HCT116 (cell line): ENCODE measurements at regions not wholly inside any gene's neighbourhood (a gene's known extent, or its start where the extent isn't known, plus 50 kb on each side); places are given as distances from the start of the nearest gene placed in this dataset.

ENCODE experiments used
- ATAC-seq: fragments of 200-7000 bp; cut with Tn5 transposase; 2 replicates; pipeline ENCODE4 v1.9.1; 2020; ENCODE audit warnings: mild to moderate bottlenecking, moderate library complexity
- BruUV-seq: library from RNA; stranded (reverse); fragments of 400-500 nt; replicated peaks from 2 replicates; lab custom pipeline; 2021; lab: Mats Ljungman, UMichigan
- CTCF ChIA-PET: fragments of 300-600 bp; sonication (Branson Sonifier 250); formaldehyde crosslinking; loops from one replicate; lab custom pipeline; 2021; ENCODE audit warnings: antibody characterized with exemption; lab: Charles Lee
- POLR2A ChIA-PET: fragments of 300-600, 350-600 bp; sonication (Branson Sonifier 250); formaldehyde crosslinking; loops from one replicate; lab custom pipeline; 2021; ENCODE audit warnings: antibody characterized with exemption; lab: Charles Lee
- RAD21 ChIA-PET, 2 experiments: fragments of 300-600 bp; sonication (Branson Sonifier 250); formaldehyde crosslinking; loops; one replicate each; lab custom pipeline; 2023; ENCODE audit warnings: low total read pairs in 2 of 2; ENCODE audit not compliant: uncharacterized antibody in 2 of 2, unreplicated experiment in 2 of 2, low non-redundant PET in 1 of 2; lab: Charles Lee
- DNase-seq: peaks from one replicate; pipeline ENCODE4 v3.0.0-alpha.2; 2010; ENCODE audit warnings: low read depth, low spot score
- H2AFZ ChIP-seq: fragments of 200-600 bp; shearing (Covaris generic), sonication (generic); 2 replicates; pipeline ENCODE4 v1.6.1; 2017; ENCODE audit warnings: low read depth, mixed run types, mixed read lengths, antibody characterized with exemption, low read length; ENCODE audit not compliant: poor library complexity, severe bottlenecking
- H3K27ac ChIP-seq: 2 replicates; pipeline ENCODE4 v1.5.1; 2012; ENCODE audit warnings: low read depth, low read length
- H3K27me3 ChIP-seq: fragments of 200-600 bp; sonication (generic); 2 replicates; pipeline ENCODE4 v1.6.1; 2016; ENCODE audit warnings: mixed run types, low read length, mixed read lengths; ENCODE audit not compliant: insufficient read depth
- H3K36me3 ChIP-seq, 2 experiments: fragments of 200-500 bp in 1 of 2; fragments of 200-600 bp in 1 of 2; sonication (Bioruptor generic) in 1 of 2; sonication (generic) in 1 of 2; 2 replicates each; pipeline versions ENCODE4 v1.5.1 to v1.6.1; 2014 to 2016; ENCODE audit warnings: low read length in 2 of 2, inconsistent platforms in 1 of 2, mixed read lengths in 1 of 2, mixed run types in 1 of 2; ENCODE audit not compliant: insufficient read depth in 2 of 2, control insufficient read depth in 1 of 2
- H3K4me1 ChIP-seq, 2 experiments: fragments of 200-600 bp in 1 of 2; sonication (generic) in 1 of 2; 2 replicates each; pipeline versions ENCODE4 v1.5.1 to v1.6.1; 2012 to 2017; ENCODE audit warnings: low read length in 2 of 2, inconsistent platforms in 1 of 2, mild to moderate bottlenecking in 1 of 2, mixed read lengths in 1 of 2, mixed run types in 1 of 2, moderate library complexity in 1 of 2; ENCODE audit not compliant: insufficient read depth in 2 of 2, control insufficient read depth in 1 of 2
- H3K4me2 ChIP-seq: fragments of 200-600 bp; sonication (generic); 2 replicates; pipeline ENCODE4 v1.6.1; 2017; ENCODE audit warnings: mixed run types, low read length, mixed read lengths
- H3K4me3 ChIP-seq, 2 experiments: fragments of 200-600 bp in 1 of 2; sonication (generic) in 1 of 2; replicated peaks in 1 of 2; 2 replicates each; pipeline ENCODE4 v1.5.1; 2011 to 2016; ENCODE audit warnings: low read length in 2 of 2, control low read depth in 1 of 2, low read depth in 1 of 2, mild to moderate bottlenecking in 1 of 2, mixed read lengths in 1 of 2, mixed run types in 1 of 2
- H3K79me2 ChIP-seq: fragments of 200-600 bp; sonication (generic); 2 replicates; pipeline ENCODE4 v1.6.1; 2017; ENCODE audit warnings: mild to moderate bottlenecking, mixed run types, low read length, moderate library complexity, mixed read lengths; ENCODE audit not compliant: insufficient read depth
- H3K9ac ChIP-seq: fragments of 200-600 bp; sonication (generic); 2 replicates; pipeline ENCODE4 v1.6.1; 2016; ENCODE audit warnings: low read length, mixed read lengths
- H3K9me2 ChIP-seq: fragments of 200-600 bp; sonication (generic), shearing (Covaris generic); 2 replicates; pipeline ENCODE4 v1.6.1; 2017; ENCODE audit warnings: mixed run types, mild to moderate bottlenecking, moderate library complexity; ENCODE audit not compliant: insufficient read depth
- H3K9me3 ChIP-seq, 2 experiments: fragments of 200-500 bp in 1 of 2; fragments of 200-600 bp in 1 of 2; sonication (Bioruptor generic) in 1 of 2; sonication (generic) in 1 of 2; 2 replicates each; pipeline ENCODE4 v1.6.1; 2014 to 2017; ENCODE audit warnings: low read length in 2 of 2, mixed read lengths in 2 of 2, inconsistent platforms in 1 of 2, low read depth in 1 of 2, mild to moderate bottlenecking in 1 of 2, mixed run types in 1 of 2, moderate library complexity in 1 of 2; ENCODE audit not compliant: control insufficient read depth in 1 of 2, insufficient read depth in 1 of 2
- H4K20me1 ChIP-seq: fragments of 200-600 bp; sonication (generic), shearing (Covaris generic); 2 replicates; pipeline ENCODE4 v1.6.1; 2017; ENCODE audit warnings: mixed run types, mild to moderate bottlenecking, moderate library complexity; ENCODE audit not compliant: insufficient read depth
- CEBPB ChIP-seq: IDR thresholded peaks from 2 replicates; pipeline ENCODE4 v1.6.1; 2012; ENCODE audit warnings: low read depth
- EGR1 ChIP-seq: IDR thresholded peaks from 2 replicates; pipeline ENCODE4 v1.6.1; 2012; ENCODE audit warnings: low read depth
- ELF1 ChIP-seq: IDR thresholded peaks from 2 replicates; pipeline ENCODE4 v1.6.1; 2012; ENCODE audit warnings: low read depth, borderline replicate concordance
- POLR2A ChIP-seq: IDR thresholded peaks from 2 replicates; pipeline ENCODE4 v1.7.0; 2011; ENCODE audit warnings: borderline replicate concordance; ENCODE audit not compliant: insufficient read depth, insufficient read length; ENCODE audit errors: extremely low read depth
- POLR2AphosphoS5 ChIP-seq: IDR thresholded peaks from 2 replicates; pipeline ENCODE4 v1.6.1; 2011; ENCODE audit warnings: mild to moderate bottlenecking, low read depth, low read length, moderate library complexity
- RAD21 ChIP-seq: IDR thresholded peaks from 2 replicates; pipeline ENCODE4 v1.6.1; 2012; ENCODE audit warnings: low read depth, mild to moderate bottlenecking
- SP1 ChIP-seq: IDR thresholded peaks from 2 replicates; pipeline ENCODE4 v1.6.1; 2012; ENCODE audit warnings: low read depth
- TCF7L2 ChIP-seq: IDR thresholded peaks from 2 replicates; pipeline ENCODE4 v1.7.0; 2011; ENCODE audit warnings: borderline replicate concordance, inconsistent platforms; ENCODE audit not compliant: insufficient read depth, insufficient read length; ENCODE audit errors: extremely low read depth
- YY1 ChIP-seq: IDR thresholded peaks from 2 replicates; pipeline ENCODE4 v1.6.1; 2011; ENCODE audit warnings: low read length, low read depth, moderate library complexity, mild to moderate bottlenecking; ENCODE audit not compliant: insufficient replicate concordance; ENCODE audit errors: extremely low read depth
- ZFX ChIP-seq: fragments of 450-650 bp; IDR thresholded peaks from 2 replicates; pipeline ENCODE4 v1.6.1; 2017
- ZNF274 ChIP-seq: fragments of 200-500 bp; sonication (Bioruptor generic); IDR thresholded peaks from 2 replicates; pipeline ENCODE4 v1.6.1; 2014; ENCODE audit warnings: mild to moderate bottlenecking, low read depth, low read length, inconsistent platforms
- intact Hi-C: fragments of 100-400 bp; cut with micrococcal nuclease; formaldehyde crosslinking; loops from 2 replicates; pipeline ENCODE4 v1.10.0; 2022
- TF ChIP-seq, protein P1 (sequence below): IDR thresholded peaks from 2 replicates; pipeline ENCODE4 v1.6.1; 2011; ENCODE audit warnings: mild to moderate bottlenecking, low read length, moderate library complexity; ENCODE audit not compliant: insufficient replicate concordance; ENCODE audit errors: extremely low read depth
- TF ChIP-seq, protein P2 (sequence below): IDR thresholded peaks from 2 replicates; pipeline ENCODE4 v1.6.1; 2012
- TF ChIP-seq, protein P3 (sequence below): IDR thresholded peaks from 2 replicates; pipeline ENCODE4 v1.6.1; 2012; ENCODE audit warnings: low read depth

DNA sequence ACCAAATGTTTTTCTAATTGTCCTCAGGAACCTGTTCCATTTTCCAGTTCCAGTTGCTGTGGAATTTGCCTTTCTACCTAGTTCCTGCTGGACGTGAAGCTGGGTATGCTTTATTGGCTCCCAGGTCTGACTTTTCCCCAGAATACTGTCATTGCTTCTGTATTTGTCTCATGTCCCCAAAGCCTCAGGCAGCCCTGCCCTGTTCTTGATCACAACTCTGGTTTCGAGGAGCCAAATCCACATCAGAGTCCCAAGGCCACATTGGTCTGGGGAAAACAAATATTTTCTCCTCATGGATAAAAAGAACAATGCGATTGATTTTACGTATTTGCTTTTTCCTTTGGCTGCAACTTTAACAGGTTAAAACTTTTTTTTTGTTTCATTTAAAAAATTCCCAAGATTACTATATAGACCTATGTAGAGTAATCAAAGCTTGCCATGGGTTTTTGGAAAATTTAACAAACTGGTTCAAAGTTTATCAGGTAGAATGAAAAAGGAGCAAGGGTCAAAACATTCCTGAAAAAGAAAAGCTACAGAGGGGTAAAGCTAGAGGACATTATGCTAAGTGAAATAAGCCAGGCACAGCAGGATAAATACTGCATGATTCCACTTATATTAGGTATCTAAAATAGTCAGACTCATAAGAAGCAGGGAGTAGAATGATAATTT lies 85.2 kb downstream of the MDH1 start (continued):
- TF ChIP-seq, protein P1, sequence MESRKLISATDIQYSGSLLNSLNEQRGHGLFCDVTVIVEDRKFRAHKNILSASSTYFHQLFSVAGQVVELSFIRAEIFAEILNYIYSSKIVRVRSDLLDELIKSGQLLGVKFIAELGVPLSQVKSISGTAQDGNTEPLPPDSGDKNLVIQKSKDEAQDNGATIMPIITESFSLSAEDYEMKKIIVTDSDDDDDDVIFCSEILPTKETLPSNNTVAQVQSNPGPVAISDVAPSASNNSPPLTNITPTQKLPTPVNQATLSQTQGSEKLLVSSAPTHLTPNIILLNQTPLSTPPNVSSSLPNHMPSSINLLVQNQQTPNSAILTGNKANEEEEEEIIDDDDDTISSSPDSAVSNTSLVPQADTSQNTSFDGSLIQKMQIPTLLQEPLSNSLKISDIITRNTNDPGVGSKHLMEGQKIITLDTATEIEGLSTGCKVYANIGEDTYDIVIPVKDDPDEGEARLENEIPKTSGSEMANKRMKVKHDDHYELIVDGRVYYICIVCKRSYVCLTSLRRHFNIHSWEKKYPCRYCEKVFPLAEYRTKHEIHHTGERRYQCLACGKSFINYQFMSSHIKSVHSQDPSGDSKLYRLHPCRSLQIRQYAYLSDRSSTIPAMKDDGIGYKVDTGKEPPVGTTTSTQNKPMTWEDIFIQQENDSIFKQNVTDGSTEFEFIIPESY: no peak

DNA sequence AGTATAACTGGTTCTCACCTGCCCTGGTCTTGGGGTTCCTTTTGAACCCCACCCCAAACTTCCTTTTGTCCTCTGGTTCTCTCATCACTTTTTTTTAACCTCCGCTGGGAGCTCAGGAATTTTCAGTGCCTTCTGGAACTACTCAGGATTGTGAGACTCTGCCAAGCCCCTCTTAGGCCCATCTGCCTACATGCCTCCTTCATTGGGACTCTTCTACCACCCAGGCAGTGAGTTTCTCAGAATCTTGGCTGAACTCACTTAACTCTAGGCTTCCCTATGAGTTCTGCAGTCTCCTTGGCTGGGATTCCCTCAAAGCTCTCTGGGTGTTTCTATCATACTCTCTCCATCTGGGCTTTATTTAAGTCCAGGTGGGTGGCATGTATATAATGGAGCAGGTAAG lies 86.3 kb downstream of the MDH1 start:
- POLR2A ChIA-PET: no interaction called here
- DNase-seq (no peak), ATAC-seq (no peak)
- Histone ChIP-seq H2AFZ (no peak overlapping the region), H3K9ac (no peak overlapping the region), H3K27ac (no peak overlapping the region), H4K20me1 (no peaks in the 10 kb centered on the region), H3K4me3 (no peak overlapping the region), H3K9me3 (no peaks in the 10 kb centered on the region), H3K79me2 (no peaks in the 10 kb centered on the region), H3K9me2 (no peaks in the 10 kb centered on the region), H3K27me3 (peaks cover 7% of the 10 kb centered on the region; the same call in 1 of the 2 replicates), H3K36me3 (no peaks in the 10 kb centered on the region), H3K4me2 (no peak overlapping the region), H3K4me1 (no peaks in the 10 kb centered on the region)
- RAD21 ChIA-PET: no interaction called here
- CTCF ChIA-PET: no interaction called here
- intact Hi-C loops: no loop called here
- no TSS peak for BruUV-seq
- TF ChIP-seq SP1 (no peak), RAD21 (no peak), ZNF274 (no peak), POLR2AphosphoS5 (no peak), YY1 (no peak), CEBPB (no peak), TCF7L2 (no peak), EGR1 (no peak), ZFX (no peak), ELF1 (no peak), POLR2A (no peak)
- TF ChIP-seq, protein P1: no peak
- TF ChIP-seq, protein P2, sequence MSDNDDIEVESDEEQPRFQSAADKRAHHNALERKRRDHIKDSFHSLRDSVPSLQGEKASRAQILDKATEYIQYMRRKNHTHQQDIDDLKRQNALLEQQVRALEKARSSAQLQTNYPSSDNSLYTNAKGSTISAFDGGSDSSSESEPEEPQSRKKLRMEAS: no peak
- TF ChIP-seq, protein P3, sequence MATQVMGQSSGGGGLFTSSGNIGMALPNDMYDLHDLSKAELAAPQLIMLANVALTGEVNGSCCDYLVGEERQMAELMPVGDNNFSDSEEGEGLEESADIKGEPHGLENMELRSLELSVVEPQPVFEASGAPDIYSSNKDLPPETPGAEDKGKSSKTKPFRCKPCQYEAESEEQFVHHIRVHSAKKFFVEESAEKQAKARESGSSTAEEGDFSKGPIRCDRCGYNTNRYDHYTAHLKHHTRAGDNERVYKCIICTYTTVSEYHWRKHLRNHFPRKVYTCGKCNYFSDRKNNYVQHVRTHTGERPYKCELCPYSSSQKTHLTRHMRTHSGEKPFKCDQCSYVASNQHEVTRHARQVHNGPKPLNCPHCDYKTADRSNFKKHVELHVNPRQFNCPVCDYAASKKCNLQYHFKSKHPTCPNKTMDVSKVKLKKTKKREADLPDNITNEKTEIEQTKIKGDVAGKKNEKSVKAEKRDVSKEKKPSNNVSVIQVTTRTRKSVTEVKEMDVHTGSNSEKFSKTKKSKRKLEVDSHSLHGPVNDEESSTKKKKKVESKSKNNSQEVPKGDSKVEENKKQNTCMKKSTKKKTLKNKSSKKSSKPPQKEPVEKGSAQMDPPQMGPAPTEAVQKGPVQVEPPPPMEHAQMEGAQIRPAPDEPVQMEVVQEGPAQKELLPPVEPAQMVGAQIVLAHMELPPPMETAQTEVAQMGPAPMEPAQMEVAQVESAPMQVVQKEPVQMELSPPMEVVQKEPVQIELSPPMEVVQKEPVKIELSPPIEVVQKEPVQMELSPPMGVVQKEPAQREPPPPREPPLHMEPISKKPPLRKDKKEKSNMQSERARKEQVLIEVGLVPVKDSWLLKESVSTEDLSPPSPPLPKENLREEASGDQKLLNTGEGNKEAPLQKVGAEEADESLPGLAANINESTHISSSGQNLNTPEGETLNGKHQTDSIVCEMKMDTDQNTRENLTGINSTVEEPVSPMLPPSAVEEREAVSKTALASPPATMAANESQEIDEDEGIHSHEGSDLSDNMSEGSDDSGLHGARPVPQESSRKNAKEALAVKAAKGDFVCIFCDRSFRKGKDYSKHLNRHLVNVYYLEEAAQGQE: no peak
